ENCODE measurements at regions not wholly inside any gene's neighbourhood (a gene's known extent, or its start where the extent isn't known, plus 50 kb on each side); places are given as distances from the start of the nearest gene placed in this dataset.

DNA sequence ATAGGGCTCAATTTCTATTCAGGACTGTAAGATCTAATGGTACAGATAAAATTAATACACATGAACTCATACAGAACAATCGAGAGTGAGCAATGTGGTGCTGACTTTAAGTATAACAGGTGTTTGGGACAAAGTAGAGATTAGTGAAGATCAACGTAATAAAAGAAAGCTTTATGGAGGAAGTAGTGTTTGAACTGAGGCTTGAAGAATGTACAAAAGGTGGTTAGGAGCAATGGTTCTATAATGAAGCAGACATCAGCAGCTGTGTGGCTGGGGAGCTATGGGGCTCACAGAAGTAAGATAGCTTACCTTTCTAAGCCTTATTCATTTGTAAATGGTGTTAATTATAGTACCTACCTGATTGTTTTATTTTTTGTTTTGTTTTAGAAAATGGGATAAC, 275.4 kb upstream of the RGMB start:
- TF ChIP-seq, protein P1, sequence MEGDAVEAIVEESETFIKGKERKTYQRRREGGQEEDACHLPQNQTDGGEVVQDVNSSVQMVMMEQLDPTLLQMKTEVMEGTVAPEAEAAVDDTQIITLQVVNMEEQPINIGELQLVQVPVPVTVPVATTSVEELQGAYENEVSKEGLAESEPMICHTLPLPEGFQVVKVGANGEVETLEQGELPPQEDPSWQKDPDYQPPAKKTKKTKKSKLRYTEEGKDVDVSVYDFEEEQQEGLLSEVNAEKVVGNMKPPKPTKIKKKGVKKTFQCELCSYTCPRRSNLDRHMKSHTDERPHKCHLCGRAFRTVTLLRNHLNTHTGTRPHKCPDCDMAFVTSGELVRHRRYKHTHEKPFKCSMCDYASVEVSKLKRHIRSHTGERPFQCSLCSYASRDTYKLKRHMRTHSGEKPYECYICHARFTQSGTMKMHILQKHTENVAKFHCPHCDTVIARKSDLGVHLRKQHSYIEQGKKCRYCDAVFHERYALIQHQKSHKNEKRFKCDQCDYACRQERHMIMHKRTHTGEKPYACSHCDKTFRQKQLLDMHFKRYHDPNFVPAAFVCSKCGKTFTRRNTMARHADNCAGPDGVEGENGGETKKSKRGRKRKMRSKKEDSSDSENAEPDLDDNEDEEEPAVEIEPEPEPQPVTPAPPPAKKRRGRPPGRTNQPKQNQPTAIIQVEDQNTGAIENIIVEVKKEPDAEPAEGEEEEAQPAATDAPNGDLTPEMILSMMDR (conservative IDR thresholded peaks at IDR 0.05; ENCODE audit: low read depth, low read length), result no peak
- TF ChIP-seq RFX5 (IDR thresholded peaks at IDR 0.05; ENCODE audit: low read depth, low read length), result no peak
- TF ChIP-seq, protein P2, sequence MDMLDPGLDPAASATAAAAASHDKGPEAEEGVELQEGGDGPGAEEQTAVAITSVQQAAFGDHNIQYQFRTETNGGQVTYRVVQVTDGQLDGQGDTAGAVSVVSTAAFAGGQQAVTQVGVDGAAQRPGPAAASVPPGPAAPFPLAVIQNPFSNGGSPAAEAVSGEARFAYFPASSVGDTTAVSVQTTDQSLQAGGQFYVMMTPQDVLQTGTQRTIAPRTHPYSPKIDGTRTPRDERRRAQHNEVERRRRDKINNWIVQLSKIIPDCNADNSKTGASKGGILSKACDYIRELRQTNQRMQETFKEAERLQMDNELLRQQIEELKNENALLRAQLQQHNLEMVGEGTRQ (IDR thresholded peaks at IDR 0.05; ENCODE audit: low read depth, low read length), result no peak
- TF ChIP-seq SMC3 (IDR thresholded peaks at IDR 0.05; ENCODE audit: low read depth, low read length), result no peak
- no peak for TF ChIP-seq POLR2A (IDR thresholded peaks at IDR 0.05; ENCODE audit: low read depth, low read length)
